Neural progenitor cell (in vitro differentiated cells): ENCODE measurements at regions not wholly inside any gene's neighbourhood (a gene's known extent, or its start where the extent isn't known, plus 50 kb on each side); places are given as distances from the start of the nearest gene placed in this dataset. TPM values are rescaled to one million over a fixed set of nuclear protein-coding genes. Genes with fewer than 3 reads are reported as not detected.

Experiments used
- DNase-seq: peaks from one replicate; pipeline ENCODE4 v3.0.0-alpha.2; 2016; ENCODE audit warnings: low spot score
- H2AFZ ChIP-seq: fragments of 200-600 bp; sonication (generic); replicated peaks from 2 replicates; pipeline ENCODE4 v1.6.1; 2016; ENCODE audit warnings: antibody characterized with exemption
- H3F3A ChIP-seq: fragments of 200-600 bp; sonication (generic); 2 replicates; pipeline ENCODE4 v1.6.1; 2016; ENCODE audit warnings: antibody characterized with exemption, low read depth
- H3K27ac ChIP-seq: fragments of 200-600 bp; sonication (generic); 2 replicates; pipeline ENCODE4 v1.5.1; 2016; ENCODE audit warnings: mild to moderate bottlenecking
- H3K27me3 ChIP-seq: fragments of 200-600 bp; sonication (generic); 2 replicates; pipeline ENCODE4 v1.6.1; 2016; ENCODE audit warnings: mild to moderate bottlenecking, moderate library complexity
- H3K36me3 ChIP-seq: fragments of 200-600 bp; sonication (generic); 2 replicates; pipeline ENCODE4 v1.5.1; 2016
- H3K4me1 ChIP-seq: fragments of 200-600 bp; sonication (generic); 2 replicates; pipeline ENCODE4 v1.6.1; 2016; ENCODE audit warnings: mixed run types
- H3K4me2 ChIP-seq: fragments of 200-600 bp; sonication (generic); 2 replicates; pipeline ENCODE4 v1.6.1; 2016
- H3K4me3 ChIP-seq: fragments of 200-600 bp; sonication (generic); 2 replicates; pipeline ENCODE4 v1.5.1; 2016
- H3K79me2 ChIP-seq: fragments of 200-600 bp; sonication (generic); 2 replicates; pipeline ENCODE4 v1.6.1; 2016; ENCODE audit warnings: low read depth
- H3K9ac ChIP-seq: fragments of 200-600 bp; sonication (generic); 2 replicates; pipeline ENCODE4 v1.6.1; 2016
- H3K9me3 ChIP-seq: fragments of 200-600 bp; sonication (generic); 2 replicates; pipeline ENCODE4 v1.5.1; 2016; ENCODE audit warnings: low read depth
- H4K20me1 ChIP-seq: fragments of 200-600 bp; sonication (generic); 2 replicates; pipeline ENCODE4 v1.6.1; 2016; ENCODE audit warnings: low read depth
- H3K27ac Mint-ChIP-seq: 3 replicates; pipeline ENCODE4 v1.8.0; 2021; ENCODE audit warnings: mixed read lengths
- H3K27me3 Mint-ChIP-seq: 2 replicates; pipeline ENCODE4 v1.8.0; 2022; ENCODE audit warnings: low read depth, mild to moderate bottlenecking, inconsistent platforms, moderate library complexity, mixed read lengths; ENCODE audit not compliant: insufficient read depth
- H3K36me3 Mint-ChIP-seq: 3 replicates; pipeline ENCODE4 v1.8.0; 2021; ENCODE audit warnings: mixed read lengths
- H3K4me1 Mint-ChIP-seq: 3 replicates; pipeline ENCODE4 v1.8.0; 2021; ENCODE audit warnings: mixed read lengths
- H3K4me3 Mint-ChIP-seq: 3 replicates; pipeline ENCODE4 v1.8.0; 2021; ENCODE audit warnings: mild to moderate bottlenecking, moderate library complexity, mixed read lengths
- H3K9me3 Mint-ChIP-seq: 3 replicates; pipeline ENCODE4 v1.8.0; 2020; ENCODE audit warnings: mixed read lengths
- CTCF ChIP-seq: fragments of 200-600 bp; sonication (generic); IDR thresholded peaks from 2 replicates; pipeline ENCODE4 v1.5.1; 2017; ENCODE audit warnings: antibody characterized with exemption, mild to moderate bottlenecking
- EZH2 ChIP-seq: fragments of 200-600 bp; sonication (generic); IDR thresholded peaks from 2 replicates; pipeline ENCODE4 v1.6.1; 2017; ENCODE audit warnings: antibody characterized with exemption, mild to moderate bottlenecking, moderate library complexity
- EZH2phosphoT487 ChIP-seq: fragments of 200-600 bp; sonication (generic); IDR thresholded peaks from 2 replicates; pipeline ENCODE4 v1.6.1; 2017; ENCODE audit warnings: antibody characterized with exemption
- small RNA-seq: library from RNA; depleted of rRNA; stranded (forward); fragments of <200 nt; gene quantifications from one replicate; pipeline ENCODE3, GENCODE V24; 2015

DNA sequence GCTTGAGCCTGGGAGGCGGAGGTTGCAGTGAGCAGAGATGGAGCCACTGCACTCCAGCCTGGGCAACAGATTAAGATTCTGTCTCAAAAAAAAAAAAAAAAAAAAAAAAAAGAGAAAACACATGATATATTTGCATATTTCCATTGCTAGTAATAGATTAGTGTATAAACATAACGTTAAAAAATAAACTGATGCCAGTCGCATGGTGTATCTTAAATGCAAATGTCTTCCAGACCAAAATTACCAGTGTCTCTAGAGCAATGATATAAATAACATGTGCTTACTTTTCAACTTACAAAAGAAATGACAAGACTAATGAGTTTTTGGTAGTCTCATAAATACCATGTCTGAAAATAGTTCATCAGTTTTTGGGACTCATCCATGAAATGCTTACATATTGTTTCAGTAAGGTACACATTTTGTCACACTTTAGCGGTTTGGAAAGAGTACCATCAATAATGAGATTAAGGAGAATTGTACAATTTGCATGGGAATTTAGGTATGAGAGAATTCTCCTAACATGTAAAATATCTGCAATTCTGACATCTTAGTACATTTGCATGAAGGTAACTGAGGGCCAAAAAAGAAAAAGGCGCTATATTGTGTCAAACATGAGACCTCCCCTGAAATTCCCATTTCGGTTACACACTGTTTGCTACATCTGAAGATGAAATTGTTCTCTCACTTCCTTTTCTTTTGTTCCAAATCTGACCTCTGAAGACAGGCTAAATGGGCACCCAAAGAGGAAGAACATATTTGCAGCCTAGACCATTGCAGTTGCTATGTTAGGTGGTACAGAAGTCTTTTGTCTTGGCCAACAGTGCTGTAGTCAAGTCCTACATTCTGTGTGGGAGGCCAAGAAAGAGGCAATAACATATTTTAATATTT lies 51.5 kb upstream of the PIP4K2A start:
- Mint-ChIP-seq H3K9me3 (no peaks in the 10 kb centered on the region), H3K27ac (no peak overlapping the region), H3K4me1 (peaks cover 13% of the 10 kb centered on the region), H3K36me3 (no peaks in the 10 kb centered on the region), H3K27me3 (peaks cover 4% of the 10 kb centered on the region), H3K4me3 (no peak overlapping the region)
- Histone ChIP-seq H3K4me2 (no peak overlapping the region), H3K9me3 (no peaks in the 10 kb centered on the region), H3K27me3 (no peaks in the 10 kb centered on the region), H2AFZ (no peak overlapping the region), H3K36me3 (no peaks in the 10 kb centered on the region), H3F3A (no peaks in the 10 kb centered on the region), H3K4me3 (no peak overlapping the region), H3K27ac (no peak overlapping the region), H3K9ac (no peak overlapping the region), H3K79me2 (no peaks in the 10 kb centered on the region), H3K4me1 (no peaks in the 10 kb centered on the region), H4K20me1 (no peaks in the 10 kb centered on the region)
- DNase-seq, result no peak
- TF ChIP-seq EZH2 (no peak), CTCF (no peak), EZH2phosphoT487 (no peak)

DNA sequence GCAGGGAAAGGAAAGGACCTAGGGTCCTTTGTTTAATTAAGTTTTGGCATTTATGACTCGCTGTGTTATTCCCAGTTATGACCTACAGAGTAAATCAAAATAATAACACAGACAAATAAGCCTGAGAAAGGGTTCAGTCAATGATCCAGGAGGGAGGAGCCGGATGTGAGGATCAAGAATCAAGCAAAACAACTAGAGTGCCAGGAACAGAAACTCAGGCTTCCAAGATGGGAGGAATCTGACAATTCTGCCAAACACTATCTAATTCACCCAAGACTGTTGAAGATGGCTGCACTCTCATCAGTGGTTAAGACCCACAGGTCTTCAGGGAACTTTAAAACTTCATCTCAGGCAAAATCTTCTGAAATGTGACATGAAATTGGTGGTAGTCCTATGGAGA lies 50.3 kb upstream of the PIP4K2A start:
- Histone ChIP-seq H3F3A (no peaks in the 10 kb centered on the region), H3K4me2 (no peak overlapping the region), H3K36me3 (no peaks in the 10 kb centered on the region), H4K20me1 (no peaks in the 10 kb centered on the region), H2AFZ (no peak overlapping the region), H3K27me3 (no peaks in the 10 kb centered on the region), H3K27ac (no peak overlapping the region), H3K79me2 (no peaks in the 10 kb centered on the region), H3K4me1 (no peaks in the 10 kb centered on the region), H3K4me3 (no peak overlapping the region), H3K9ac (no peak overlapping the region), H3K9me3 (no peaks in the 10 kb centered on the region)
- Mint-ChIP-seq H3K4me3 (no peak overlapping the region), H3K4me1 (peaks cover 13% of the 10 kb centered on the region), H3K9me3 (no peaks in the 10 kb centered on the region), H3K27ac (no peak overlapping the region), H3K36me3 (no peaks in the 10 kb centered on the region), H3K27me3 (peaks cover 4% of the 10 kb centered on the region)
- TF ChIP-seq CTCF (no peak), EZH2 (no peak), EZH2phosphoT487 (no peak)
- no peak for DNase-seq

Small RNAs in the stretch of these regions (small RNA-seq; reads per million reads assigned to genes)
- gene RNU6-413P, result not detected
